ENCODE measurements at regions not wholly inside any gene's neighbourhood (a gene's known extent, or its start where the extent isn't known, plus 50 kb on each side); places are given as distances from the start of the nearest gene placed in this dataset.

DNA sequence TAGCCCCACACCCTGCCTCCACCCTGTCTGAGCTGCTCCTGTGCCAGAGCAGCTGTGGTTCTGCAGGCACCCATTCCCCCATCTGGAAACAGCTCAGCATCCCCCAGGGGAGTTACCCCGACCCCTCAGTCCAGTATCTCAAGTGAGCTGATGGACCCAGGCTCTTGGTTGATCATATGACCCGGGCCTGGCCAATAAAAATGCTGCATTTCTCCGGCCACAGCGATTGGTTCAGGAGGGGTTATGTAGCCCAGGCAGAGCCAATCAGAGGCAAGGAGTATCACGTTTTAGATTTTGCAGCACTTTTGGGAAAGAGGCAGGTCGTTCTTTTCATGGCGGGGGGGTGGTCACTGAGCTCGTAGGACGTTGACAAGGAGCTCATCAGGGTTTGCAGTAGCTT is 120.8 kb downstream of the TPRA1 start:
- no peaks in the 10 kb centered on the region for H3K4me1 ChIP-seq (ENCODE audit: insufficient read depth)
- DNase-seq: no peak
- no peaks in the 10 kb centered on the region for H3K27me3 ChIP-seq
- WGBS, 3 donors: 82 to 85% (median 85%) methylated on average over 9 of the region's 9 CpGs
- TF ChIP-seq EP300 (IDR thresholded peaks at IDR 0.05) (no peak), POLR2A (IDR thresholded peaks at IDR 0.05) (no peak)
- no peak overlapping the region for H3K27ac ChIP-seq
- H3K36me3 ChIP-seq: no peaks in the 10 kb centered on the region
- H3K4me3 ChIP-seq: no peak overlapping the region
- intact Hi-C loops (cut with DNase I): no loop called here
- no peaks in the 10 kb centered on the region for H3K9me3 ChIP-seq

- intact Hi-C loops (cut with DNase I): no loop called here
- H3K9me3 ChIP-seq: no peaks in the 10 kb centered on the region
- H3K27ac ChIP-seq: no peak overlapping the region
- H3K4me1 ChIP-seq (ENCODE audit: insufficient read depth): no peaks in the 10 kb centered on the region
- H3K36me3 ChIP-seq: no peaks in the 10 kb centered on the region
- 25 to 32% (median 30%) methylated on average over 12 of the region's 12 CpGs for WGBS, 3 donors
- TF ChIP-seq EP300 (IDR thresholded peaks at IDR 0.05): no peak
- no peak for TF ChIP-seq CTCF (IDR thresholded peaks at IDR 0.05)
- TF ChIP-seq POLR2A (IDR thresholded peaks at IDR 0.05): no peak
- DNase-seq: no peak
- H3K27me3 ChIP-seq: no peaks in the 10 kb centered on the region
- no peak overlapping the region for H3K4me3 ChIP-seq
Observed at GRCh38 chr3:127467391-127467790, 123.1 kb downstream of the TPRA1 start.

- 70 to 78% (median 72%) methylated on average over 7 of the region's 7 CpGs for WGBS, 3 donors
- Histone ChIP-seq H3K4me1 (ENCODE audit: insufficient read depth) (no peaks in the 10 kb centered on the region), H3K9me3 (no peaks in the 10 kb centered on the region), H3K4me3 (no peak overlapping the region), H3K36me3 (no peaks in the 10 kb centered on the region), H3K27ac (no peak overlapping the region), H3K27me3 (no peaks in the 10 kb centered on the region)
- no peak for TF ChIP-seq POLR2A (IDR thresholded peaks at IDR 0.05)
- no peak for TF ChIP-seq EP300 (IDR thresholded peaks at IDR 0.05)
- TF ChIP-seq CTCF (IDR thresholded peaks at IDR 0.05): no peak
- DNase-seq: no peak
- intact Hi-C loops (cut with DNase I): no loop called here
Observed at GRCh38 chr3:127464642-127465041, 125.9 kb downstream of the TPRA1 start.

DNA sequence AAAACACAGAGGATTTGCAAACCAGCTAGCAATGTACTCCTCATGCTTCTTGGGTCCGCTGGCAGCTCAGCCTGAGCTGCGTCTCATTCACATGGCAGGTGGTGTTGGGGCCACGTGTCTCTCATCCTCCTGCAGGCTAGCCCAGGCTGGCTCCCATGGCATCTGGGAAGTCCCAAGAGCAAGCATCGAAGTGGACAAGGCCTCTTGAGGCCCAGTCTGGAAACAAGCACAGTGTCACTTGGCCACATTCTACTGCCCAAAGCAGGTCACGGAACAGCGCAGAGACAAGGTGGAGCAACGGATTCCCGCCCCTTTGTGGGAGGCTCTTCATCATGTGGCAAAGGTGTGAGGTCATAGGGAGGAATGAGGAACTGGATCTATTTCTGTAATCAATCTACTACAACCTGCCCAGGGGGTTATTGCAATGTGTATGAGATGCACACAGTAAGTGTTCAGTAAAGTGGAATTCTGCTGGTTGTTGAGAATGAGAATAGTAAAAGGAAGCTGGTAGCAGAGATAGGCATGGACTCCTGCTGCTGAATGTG is 128.3 kb downstream of the TPRA1 start:
- Histone ChIP-seq H3K27me3 (no peaks in the 10 kb centered on the region), H3K36me3 (no peaks in the 10 kb centered on the region), H3K4me1 (ENCODE audit: insufficient read depth) (peaks cover under 1% of the 10 kb centered on the region), H3K9me3 (no peaks in the 10 kb centered on the region), H3K27ac (no peak overlapping the region), H3K4me3 (no peak overlapping the region)
- intact Hi-C loops (cut with DNase I): no loop called here
- no peak for DNase-seq
- TF ChIP-seq POLR2A (IDR thresholded peaks at IDR 0.05): no peak
- TF ChIP-seq CTCF (IDR thresholded peaks at IDR 0.05): no peak
- no peak for TF ChIP-seq EP300 (IDR thresholded peaks at IDR 0.05)
- WGBS, 3 donors: 87 to 89% (median 88%) methylated on average over 8 of the region's 8 CpGs

- 73 to 84% (median 78%) methylated on average over 10 of the region's 10 CpGs for WGBS, 3 donors
- Histone ChIP-seq H3K4me3 (no peak overlapping the region), H3K36me3 (no peaks in the 10 kb centered on the region), H3K4me1 (ENCODE audit: insufficient read depth) (peaks cover 8% of the 10 kb centered on the region), H3K27ac (no peak overlapping the region), H3K9me3 (no peaks in the 10 kb centered on the region), H3K27me3 (no peaks in the 10 kb centered on the region)
- TF ChIP-seq CTCF (IDR thresholded peaks at IDR 0.05) (no peak), POLR2A (IDR thresholded peaks at IDR 0.05) (no peak), EP300 (IDR thresholded peaks at IDR 0.05) (no peak)
- intact Hi-C loops (cut with DNase I): no loop called here
- DNase-seq: no peak
Observed at GRCh38 chr3:127461286-127461910, 129.1 kb downstream of the TPRA1 start.

Data from ovary (tissue), 7 donors.